GM12878 (cell line): ENCODE measurements at regions not wholly inside any gene's neighbourhood (a gene's known extent, or its start where the extent isn't known, plus 50 kb on each side); places are given as distances from the start of the nearest gene placed in this dataset.

Source experiments
- ATAC-seq: fragments of 200-7000 bp; cut with Tn5 transposase; 3 replicates; pipeline ENCODE4 v1.9.1; 2020; ENCODE audit warnings: mild to moderate bottlenecking, moderate library complexity
- BruUV-seq: library from RNA; stranded (reverse); fragments of 400-500 nt; replicated peaks from 2 replicates; lab custom pipeline; 2021; lab: Mats Ljungman, UMichigan
- CTCF ChIA-PET: fragments of 300-600 bp; sonication (Branson Sonifier 250); formaldehyde crosslinking; extraction: SDS; loops from one replicate; lab custom pipeline; 2021; ENCODE audit warnings: inconsistent platforms; lab: Yijun Ruan, JAX
- POLR2A ChIA-PET: fragments of 350-600 bp; formaldehyde crosslinking; extraction: SDS; loops from one replicate; lab custom pipeline; 2021; ENCODE audit warnings: inconsistent platforms; lab: Charles Lee
- RAD21 ChIA-PET: fragments of 300-600 bp; sonication (Branson Sonifier 250); formaldehyde crosslinking; loops from one replicate; lab custom pipeline; 2023; ENCODE audit warnings: antibody characterized with exemption; ENCODE audit not compliant: unreplicated experiment; lab: Charles Lee
- SMC1A ChIA-PET: fragments of 300-600 bp; sonication (Branson Sonifier 250); formaldehyde crosslinking; loops from one replicate; lab custom pipeline; 2023; ENCODE audit not compliant: unreplicated experiment, uncharacterized antibody; lab: Charles Lee
- DNase-seq: peaks from one replicate; pipeline ENCODE4 v3.0.0-alpha.2; 2011; ENCODE audit warnings: low read depth, low spot score
- FAIRE-seq: peaks from 3 replicates; lab custom pipeline; 2011; peaks lifted over from hg19 to GRCh38; lab: Jason Lieb, UNC
- H2AFZ ChIP-seq: 2 replicates; pipeline ENCODE4 v1.6.0; 2011; ENCODE audit warnings: low read depth, low read length, control low read depth; ENCODE audit not compliant: control insufficient read depth
- H3K27ac ChIP-seq: 2 replicates; pipeline ENCODE4 v1.5.1; 2011; ENCODE audit warnings: control low read depth; ENCODE audit not compliant: control insufficient read depth, insufficient read depth
- H3K27me3 ChIP-seq, 2 experiments: replicated peaks in 1 of 2; 2 replicates each; pipeline versions ENCODE4 v1.6.0 to v1.6.1; 2011; ENCODE audit warnings: low read length in 1 of 2; ENCODE audit not compliant: control insufficient read depth in 2 of 2, insufficient read depth in 2 of 2
- H3K36me3 ChIP-seq, 2 experiments: 2 replicates each; pipeline ENCODE4 v1.5.1; 2011; ENCODE audit warnings: low read length in 1 of 2; ENCODE audit not compliant: control insufficient read depth in 2 of 2, insufficient read depth in 2 of 2
- H3K4me1 ChIP-seq: 2 replicates; pipeline ENCODE4 v1.6.1; 2011; ENCODE audit warnings: mild to moderate bottlenecking, low read length, moderate library complexity, mixed read lengths; ENCODE audit not compliant: control insufficient read depth, insufficient read depth
- H3K4me2 ChIP-seq: 2 replicates; pipeline ENCODE4 v1.6.0; 2011; ENCODE audit warnings: control low read depth; ENCODE audit not compliant: control insufficient read depth, insufficient read depth
- H3K4me3 ChIP-seq: fragments of 200-600 bp; sonication (generic); 2 replicates; pipeline ENCODE4 v1.5.1; 2016
- H3K79me2 ChIP-seq: 2 replicates; pipeline ENCODE4 v1.6.0; 2011; ENCODE audit warnings: low read length; ENCODE audit not compliant: control insufficient read depth, insufficient read depth
- H3K9ac ChIP-seq: 2 replicates; pipeline ENCODE4 v1.8.0; 2011; ENCODE audit warnings: low read length, control low read depth, mixed read lengths; ENCODE audit not compliant: control insufficient read depth, insufficient read depth
- H3K9me3 ChIP-seq: replicated peaks from 3 replicates; pipeline ENCODE4 v1.5.1; 2011; ENCODE audit warnings: mild to moderate bottlenecking, low read length; ENCODE audit not compliant: control insufficient read depth, insufficient read depth
- H4K20me1 ChIP-seq: 2 replicates; pipeline ENCODE4 v1.6.0; 2011; ENCODE audit not compliant: control insufficient read depth, insufficient read depth
- ASH2L ChIP-seq: fragments of 300-600, 200-600 bp; sonication (generic); IDR thresholded peaks from 2 replicates; pipeline ENCODE4 v1.6.1; 2017; ENCODE audit warnings: low read depth, mild to moderate bottlenecking, borderline replicate concordance
- BCL11A ChIP-seq: IDR thresholded peaks from 2 replicates; pipeline ENCODE4 v1.6.1; 2011; ENCODE audit warnings: low read depth, low read length
- EP300 ChIP-seq, 2 experiments: fragments of 150-350 bp in 1 of 2; IDR thresholded peaks; 2 replicates each; pipeline ENCODE4 v1.6.1; 2011 to 2012; ENCODE audit warnings: low read depth in 2 of 2, low read length in 2 of 2, borderline replicate concordance in 1 of 2, improper control_type of control experiment in 1 of 2, inconsistent platforms in 1 of 2; ENCODE audit not compliant: control insufficient read depth in 1 of 2
- IKZF1 ChIP-seq: fragments of 450-650 bp; conservative IDR thresholded peaks from 2 replicates; pipeline ENCODE4 v1.6.1; 2017; ENCODE audit warnings: antibody characterized with exemption, mild to moderate bottlenecking
- IRF3 ChIP-seq: fragments of 450-650 bp; IDR thresholded peaks from 2 replicates; pipeline ENCODE4 v1.6.1; 2014; ENCODE audit warnings: mild to moderate bottlenecking
- IRF5 ChIP-seq: fragments of 450-650 bp; IDR thresholded peaks from 2 replicates; pipeline ENCODE4 v1.6.1; 2017; ENCODE audit warnings: borderline replicate concordance
- LARP7 ChIP-seq: fragments of 450-650 bp; IDR thresholded peaks from 2 replicates; pipeline ENCODE4 v1.6.1; 2017; ENCODE audit warnings: mild to moderate bottlenecking
- POU2F2 ChIP-seq: IDR thresholded peaks from 3 replicates; pipeline ENCODE4 v1.6.1; 2011; ENCODE audit warnings: low read depth, mild to moderate bottlenecking, low read length, borderline replicate concordance
- RAD21 ChIP-seq: IDR thresholded peaks from 2 replicates; pipeline ENCODE4 v1.6.1; 2011; ENCODE audit warnings: mild to moderate bottlenecking, low read depth, low read length, moderate library complexity; ENCODE audit not compliant: insufficient read depth
- RELB ChIP-seq: fragments of 450-650 bp; IDR thresholded peaks from 2 replicates; pipeline ENCODE4 v1.6.1; 2017; ENCODE audit warnings: low read depth, mild to moderate bottlenecking, moderate library complexity
- SIX5 ChIP-seq: IDR thresholded peaks from 2 replicates; pipeline ENCODE4 v1.6.1; 2011; ENCODE audit warnings: mild to moderate bottlenecking, low read depth, low read length, moderate library complexity; ENCODE audit not compliant: severe bottlenecking
- SREBF2 ChIP-seq: IDR thresholded peaks from 2 replicates; pipeline ENCODE4 v1.6.1; 2012; ENCODE audit warnings: mild to moderate bottlenecking, low read length
- USF1 ChIP-seq: IDR thresholded peaks from 2 replicates; pipeline ENCODE4 v1.6.1; 2011; ENCODE audit warnings: borderline replicate concordance, low read depth, mild to moderate bottlenecking, moderate library complexity, mixed read lengths, low read length; ENCODE audit not compliant: insufficient read depth; ENCODE audit errors: extremely low read length
- ZBTB33 ChIP-seq: fragments of 450-650 bp; IDR thresholded peaks from 2 replicates; pipeline ENCODE4 v1.6.1; 2017; ENCODE audit warnings: mild to moderate bottlenecking
- ZNF384 ChIP-seq: IDR thresholded peaks from 2 replicates; pipeline ENCODE4 v1.6.1; 2012; ENCODE audit warnings: low read depth, mild to moderate bottlenecking, low read length, improper control_type of control experiment, borderline replicate concordance
- WGBS: methylation state at CpG from one replicate; pipeline ENCODE4 v1.1.6; 2016; ENCODE audit warnings: low lambda C conversion rate; ENCODE audit not compliant: insufficient replicate concordance, insufficient coverage; ENCODE audit errors: missing lambda C conversion rate; 5-methylcytosine and 5-hydroxymethylcytosine counted together
- in situ Hi-C: fragments of 300-500 bp; cut with MboI; formaldehyde crosslinking; loops from 9 replicates; pipeline ENCODE4 v1.14.3; 2018; ENCODE audit warnings: mixed read lengths
- intact Hi-C: fragments of 100-400 bp; cut with micrococcal nuclease; formaldehyde crosslinking; loops from one replicate; pipeline ENCODE4 v1.14.2; 2022; ENCODE audit not compliant: unreplicated experiment

- no peak for TF ChIP-seq POU2F2
- no peak for TF ChIP-seq SIX5
- no peak for TF ChIP-seq RELB
- no peak for TF ChIP-seq ZNF384
- TF ChIP-seq IKZF1: no peak
- no peak for TF ChIP-seq BCL11A
Observed at GRCh38 chrX:97700547-97700946, 816.8 kb downstream of the RPA4 start (continued).

GRCh38 chrX:97704474-97704873 is 820.8 kb downstream of the RPA4 start:
- Histone ChIP-seq H3K9ac (no peak overlapping the region), H4K20me1 (no peaks in the 10 kb centered on the region), H3K79me2 (no peaks in the 10 kb centered on the region), H3K4me3 (no peak overlapping the region), H3K27ac (no peak overlapping the region), H2AFZ (no peak overlapping the region), H3K27me3 (no peaks in the 10 kb centered on the region), H3K4me1 (no peaks in the 10 kb centered on the region), H3K4me2 (no peak overlapping the region), H3K36me3 (no peaks in the 10 kb centered on the region), H3K9me3 (no peaks in the 10 kb centered on the region)
- no peak for ATAC-seq
- WGBS: 35% methylated on average over 6 of the region's 6 CpGs
- RAD21 ChIA-PET: no interaction called here
- SMC1A ChIA-PET: interaction anchor here (0.5 kb wide), 1 partner anchor 589 kb away, joined by 3 read pairs; no protein-coding TSS in a partner anchor
- no peak for TF ChIP-seq USF1
- no peak for TF ChIP-seq RAD21
- no peak for TF ChIP-seq IRF3
- no peak for TF ChIP-seq ZBTB33
- TF ChIP-seq IRF5: no peak
- TF ChIP-seq SREBF2: no peak
- TF ChIP-seq EP300 (IDR thresholded peaks at IDR 0.05; ENCODE audit: borderline replicate concordance in 1 of 2, control insufficient read depth in 1 of 2, low read depth in 2 of 2, low read length in 2 of 2): no peak
- TF ChIP-seq ASH2L: no peak
- TF ChIP-seq LARP7: no peak
- FAIRE-seq: no peak
- POLR2A ChIA-PET: no interaction called here
- intact Hi-C loops (no loop called here), in situ Hi-C loops (no loop called here)
- BruUV-seq: no TSS peak
- CTCF ChIA-PET: no interaction called here
- DNase-seq: no peak
